ENCODE measurements at regions not wholly inside any gene's neighbourhood (a gene's known extent, or its start where the extent isn't known, plus 50 kb on each side); places are given as distances from the start of the nearest gene placed in this dataset.
"Not testable (repeated sequence)": the region's sequence is repeated elsewhere in the genome, so short reads cannot be mapped to it uniquely, and the experiment has no call there.

DNA sequence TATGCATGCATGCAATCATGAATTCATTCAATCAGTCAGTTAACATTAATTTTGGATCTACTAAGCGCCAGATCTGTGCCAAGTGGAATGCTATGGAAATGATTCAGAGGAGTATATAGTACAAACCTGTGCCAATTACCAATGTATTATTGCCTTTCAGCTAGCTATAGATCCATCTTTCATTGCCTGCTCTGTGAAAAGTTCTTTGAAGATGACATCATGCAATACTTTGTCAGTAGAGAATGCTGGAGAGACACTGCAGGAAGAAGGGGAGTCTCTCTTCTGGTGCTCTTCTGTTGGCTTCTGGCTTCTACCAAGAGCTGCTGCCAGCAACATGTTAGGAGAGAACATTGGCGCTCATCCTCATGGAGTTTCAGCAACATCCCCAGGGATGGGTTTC, 81.0 kb upstream of the LMCD1 start:
- DNase-seq (ENCODE audit: low read depth in 2 of 2) = no peak

DNA sequence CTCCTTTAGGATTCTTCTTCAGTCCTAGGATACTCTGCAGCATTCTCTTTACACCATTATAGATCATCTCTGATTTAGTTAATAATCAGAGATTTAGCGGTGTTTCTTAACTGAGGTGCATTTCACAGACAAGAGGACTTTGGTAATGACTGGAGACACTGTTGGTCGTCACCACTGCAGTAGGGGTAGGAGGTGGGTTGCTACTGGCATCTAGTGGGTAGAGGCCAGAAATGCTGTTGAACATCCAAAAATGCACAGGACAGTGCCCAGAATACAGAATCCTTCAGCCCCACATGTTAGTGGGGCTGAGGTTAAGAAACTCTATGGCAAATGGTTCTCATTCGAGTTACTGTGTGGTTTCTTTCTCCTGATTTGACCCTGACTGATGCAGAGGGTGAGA, 80.4 kb upstream of the LMCD1 start:
- no peak for DNase-seq (ENCODE audit: low read depth in 2 of 2)

DNA sequence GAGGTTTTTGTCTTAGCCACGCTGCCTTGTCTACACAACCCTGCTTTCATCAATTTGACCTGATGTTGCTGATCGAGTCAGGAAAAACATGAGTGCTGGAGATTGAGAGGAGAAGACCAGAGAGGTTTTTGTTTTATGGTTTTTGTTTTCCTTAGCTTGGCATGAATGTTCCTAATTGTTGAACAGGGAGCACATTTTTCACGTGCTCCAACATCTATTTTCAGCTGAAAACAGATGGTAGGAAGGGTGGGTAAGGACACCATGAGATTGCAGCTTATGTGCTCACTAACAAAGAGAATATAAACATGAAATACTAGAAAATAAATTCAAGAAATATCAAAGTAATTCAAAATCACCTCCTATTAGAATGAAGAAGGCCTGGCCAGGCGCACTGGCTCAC, 79.9 kb upstream of the LMCD1 start:
- DNase-seq (ENCODE audit: low read depth in 2 of 2) = no peak

DNA sequence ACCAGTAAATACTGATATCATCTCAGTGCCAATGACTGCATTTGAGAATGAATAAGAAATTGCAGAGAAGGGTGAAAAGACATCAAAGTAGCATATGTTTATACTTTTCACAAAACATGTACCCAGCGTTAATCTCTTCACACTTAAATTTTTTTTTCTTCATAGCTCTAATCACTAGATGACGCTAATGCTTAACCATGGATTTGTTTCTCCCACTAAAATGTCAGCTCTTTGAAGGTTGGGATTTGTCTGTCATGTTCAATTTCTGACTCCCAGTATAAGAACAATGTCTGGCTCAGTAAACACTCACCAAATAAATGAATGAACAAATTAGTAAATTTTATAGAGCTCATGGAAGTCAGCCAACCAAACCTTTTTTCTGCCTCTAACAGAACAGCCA, 78.3 kb upstream of the LMCD1 start:
- DNase-seq (ENCODE audit: low read depth in 2 of 2) = no peak

DNA sequence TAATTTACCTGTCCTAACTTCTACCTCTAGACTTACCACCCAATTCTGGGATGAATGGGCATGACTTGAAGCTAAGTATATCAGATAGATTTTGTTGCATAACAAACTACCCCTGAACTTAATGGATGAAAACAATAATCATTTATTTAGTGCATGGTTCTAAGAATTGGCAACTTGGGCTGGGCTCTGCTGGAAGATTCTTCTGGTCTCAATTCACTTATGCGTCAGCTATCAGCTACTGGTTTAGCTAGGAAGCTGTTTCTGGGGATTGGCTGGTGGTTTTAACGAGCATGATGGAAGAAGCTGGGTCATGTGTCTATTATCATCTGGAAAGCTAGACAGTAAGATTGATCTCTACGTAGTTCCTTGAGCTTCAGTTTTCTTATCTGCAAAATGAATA, 77.3 kb upstream of the LMCD1 start:
- DNase-seq (ENCODE audit: low read depth in 2 of 2) = no peak

DNA sequence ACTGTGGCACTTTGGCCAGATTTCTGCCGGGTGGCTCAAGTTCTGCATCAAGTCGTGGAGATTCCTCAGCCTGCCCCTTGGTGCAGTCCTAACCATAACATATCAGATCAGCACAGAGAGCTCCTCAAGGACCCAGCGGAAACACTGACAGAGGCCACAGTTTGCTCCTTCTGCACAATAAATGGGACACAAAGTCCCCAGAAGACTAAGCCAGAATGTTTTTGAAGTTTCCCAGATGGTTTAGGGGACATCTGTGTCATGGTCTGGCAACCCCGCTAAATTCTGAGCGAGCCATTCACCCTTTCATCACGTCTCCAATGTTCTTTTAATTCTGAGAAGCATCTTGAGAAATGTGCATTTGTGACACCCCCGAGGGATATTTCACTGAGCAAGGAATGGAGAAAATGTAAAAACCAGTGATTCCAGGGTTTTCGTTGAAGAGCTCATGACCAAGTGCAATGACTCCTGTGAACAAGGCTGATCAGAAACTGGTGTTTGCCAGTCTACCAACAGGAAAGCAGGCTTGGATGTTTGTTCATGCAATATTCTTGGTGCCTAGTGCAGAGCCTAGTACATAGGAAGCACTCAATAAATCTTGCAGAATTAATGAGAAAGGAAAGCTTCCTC, 64.8 kb upstream of the LMCD1 start:
- DNase-seq (ENCODE audit: low read depth in 2 of 2) = no peak

DNA sequence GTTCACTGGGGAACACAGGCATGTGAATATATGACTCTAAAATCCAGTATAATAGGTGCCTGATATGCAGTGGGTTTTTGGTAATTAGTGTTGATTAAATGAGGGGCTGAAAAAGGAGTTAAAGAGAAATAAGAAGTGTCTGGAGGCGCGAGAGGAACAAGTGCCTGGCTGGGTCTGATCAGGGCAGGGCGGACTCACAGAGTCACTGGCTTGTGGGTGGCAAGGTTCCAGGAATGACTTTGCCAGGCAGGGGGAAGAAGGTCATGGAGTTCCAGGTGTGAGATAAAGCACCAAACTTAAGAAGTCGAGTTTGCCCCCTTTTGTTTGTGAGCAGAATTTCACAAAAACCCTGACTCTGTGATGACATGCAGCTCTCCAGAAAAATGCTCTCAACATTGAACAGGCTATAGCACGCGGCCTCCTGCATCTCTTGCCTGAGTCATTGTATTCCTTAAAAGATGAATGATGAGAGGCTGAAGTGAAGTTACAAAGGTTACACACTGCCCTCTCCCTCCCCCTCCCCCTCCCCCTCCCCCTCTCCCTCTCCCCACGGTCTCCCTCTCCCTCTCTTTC, 63.0 kb upstream of the LMCD1 start:
- no peak for DNase-seq (ENCODE audit: low read depth in 2 of 2)

DNA sequence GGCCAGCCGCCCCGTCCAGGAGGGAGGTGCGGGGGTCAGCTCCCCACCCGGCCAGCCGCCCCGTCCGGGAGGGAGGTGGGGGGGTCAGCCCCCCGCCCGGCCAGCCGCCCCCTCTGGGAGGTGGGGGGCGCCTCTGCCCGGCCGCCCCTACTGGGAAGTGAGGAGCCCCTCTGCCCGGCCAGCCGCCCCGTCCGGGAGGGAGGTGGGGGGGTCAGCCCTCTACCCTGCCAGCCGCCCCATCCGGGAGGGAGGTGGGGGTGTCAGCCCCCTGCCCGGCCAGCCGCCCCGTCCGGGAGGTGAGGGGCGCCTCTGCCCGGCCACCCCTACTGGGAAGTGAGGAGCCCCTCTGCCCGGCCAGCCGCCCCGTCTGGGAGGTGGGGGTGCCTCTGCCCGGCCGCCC, 61.5 kb upstream of the LMCD1 start:
- not testable (repeated sequence) for DNase-seq (ENCODE audit: low read depth in 2 of 2)

DNA sequence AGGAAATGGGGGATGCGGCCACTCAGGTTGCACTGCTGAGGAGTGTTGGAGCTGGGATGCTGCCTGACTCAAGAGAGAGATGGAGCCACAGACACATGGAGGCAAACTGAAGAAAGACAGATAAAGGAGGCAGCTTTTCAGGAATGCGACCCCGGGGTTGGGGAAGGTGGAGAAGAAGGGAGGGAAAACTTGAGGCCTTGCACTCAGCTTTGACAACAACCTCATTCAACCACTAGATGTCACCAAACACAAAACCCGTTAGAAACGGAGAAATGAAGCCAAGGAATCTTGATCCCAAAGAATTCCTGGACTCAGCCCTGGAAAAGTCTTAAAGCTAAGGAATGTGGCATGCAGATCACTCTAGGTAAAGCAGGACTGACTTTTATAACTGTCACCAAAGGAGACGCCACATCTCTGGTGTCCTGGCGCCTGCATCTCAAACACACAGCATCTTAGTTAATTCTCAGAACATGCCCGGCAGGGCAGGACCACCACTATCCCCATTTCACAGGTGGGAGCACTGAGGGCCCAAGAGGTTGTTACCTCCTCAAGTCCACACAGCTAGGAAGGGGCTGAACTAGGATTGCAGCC, 59.6 kb upstream of the LMCD1 start:
- DNase-seq (ENCODE audit: low read depth in 2 of 2) = no peak

DNA sequence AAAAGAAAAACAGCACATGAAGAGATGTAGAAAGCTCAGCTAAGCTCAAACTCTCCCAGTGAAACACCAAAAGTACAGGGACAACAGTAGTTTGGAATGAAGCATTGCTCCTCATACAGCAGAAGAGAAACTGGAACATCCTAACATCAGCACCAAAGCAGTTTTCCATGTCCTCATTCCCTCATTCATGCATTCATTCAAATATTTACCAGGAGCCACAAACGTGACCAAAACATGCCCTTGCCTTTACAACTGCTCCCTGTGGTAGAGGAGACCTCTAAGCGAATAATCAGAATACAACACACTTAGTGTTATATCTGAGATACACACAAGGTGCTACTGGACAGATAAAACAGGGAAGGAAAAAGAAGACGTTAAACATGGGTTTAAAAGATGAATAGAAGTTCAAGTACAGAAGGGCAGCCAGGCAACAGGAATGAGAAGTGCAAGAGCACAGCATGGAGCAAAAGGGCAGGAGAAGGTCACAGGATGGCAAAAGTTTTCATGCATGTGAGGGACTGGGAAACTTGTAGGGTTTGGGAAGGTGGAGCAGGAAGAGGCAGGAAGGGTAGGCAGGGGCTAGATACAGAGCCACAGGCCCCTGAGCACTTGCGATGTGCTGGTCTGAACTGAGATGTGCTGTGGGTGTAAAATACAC, 58.5 kb upstream of the LMCD1 start:
- no peak for DNase-seq (ENCODE audit: low read depth in 2 of 2)

DNA sequence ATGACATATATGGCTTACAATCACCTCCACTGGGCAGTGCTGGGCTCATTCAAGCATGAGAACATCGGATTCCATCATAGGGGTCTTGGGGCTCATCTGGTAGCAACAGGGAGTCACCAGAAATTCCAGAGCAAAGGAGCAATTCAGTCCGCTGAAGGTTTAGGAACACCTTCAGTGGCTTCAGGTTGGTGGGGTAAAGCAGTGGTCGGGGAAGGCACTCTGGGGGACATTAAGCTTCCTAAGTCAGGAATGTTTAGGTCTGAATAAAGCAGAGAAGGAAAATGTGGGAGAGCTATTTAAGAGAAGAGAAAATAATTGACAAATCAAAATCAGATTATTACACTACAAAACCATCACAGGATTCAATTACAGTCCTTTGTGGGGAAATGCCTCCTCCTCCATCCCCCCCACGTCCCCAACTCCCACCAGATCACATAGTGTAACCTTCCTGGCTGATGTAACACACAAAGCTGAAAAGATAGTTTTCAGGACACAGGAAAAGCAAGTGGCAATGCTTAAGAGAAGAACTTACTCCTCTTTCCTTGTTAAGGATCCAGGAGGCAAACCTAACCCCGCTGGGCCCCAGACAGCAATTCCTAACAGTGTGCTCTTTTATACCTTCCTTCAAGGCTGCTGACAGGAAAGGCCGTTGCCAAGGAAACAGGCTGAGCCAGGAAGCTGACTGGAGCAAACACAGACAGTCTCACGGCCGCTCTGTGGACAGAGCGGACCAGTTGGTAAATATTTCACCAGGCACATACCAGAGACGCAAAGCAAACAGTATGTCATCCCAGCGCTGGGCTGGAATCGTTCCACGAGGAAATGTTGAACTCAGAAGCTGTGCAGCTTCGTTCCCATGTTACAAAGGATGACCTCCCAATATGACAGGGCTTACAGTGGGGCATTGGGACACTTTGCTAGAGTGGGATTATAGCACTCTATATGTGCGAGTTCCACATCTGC, 57.5 kb upstream of the LMCD1 start:
- no peak for DNase-seq (ENCODE audit: low read depth in 2 of 2)

DNA sequence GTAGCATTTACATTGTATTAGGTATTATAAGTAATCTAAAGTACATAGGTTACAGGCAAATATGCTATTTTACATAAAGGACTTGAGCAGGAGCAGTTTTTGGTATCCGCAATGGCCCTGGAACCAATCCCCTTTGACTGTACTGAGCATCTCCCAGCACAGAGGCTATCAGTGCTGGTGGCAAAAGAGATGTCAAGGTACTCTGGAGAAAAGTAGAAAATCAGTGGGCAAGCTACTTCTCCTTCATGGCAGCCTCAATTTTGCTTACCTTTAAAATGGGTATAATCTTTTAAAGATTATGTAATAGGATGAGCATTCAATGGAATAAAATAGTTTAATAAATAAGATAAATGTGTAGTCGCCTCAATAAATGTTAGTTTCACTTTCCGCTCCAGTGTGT, 56.7 kb upstream of the LMCD1 start:
- no peak for DNase-seq (ENCODE audit: low read depth in 2 of 2)

DNA sequence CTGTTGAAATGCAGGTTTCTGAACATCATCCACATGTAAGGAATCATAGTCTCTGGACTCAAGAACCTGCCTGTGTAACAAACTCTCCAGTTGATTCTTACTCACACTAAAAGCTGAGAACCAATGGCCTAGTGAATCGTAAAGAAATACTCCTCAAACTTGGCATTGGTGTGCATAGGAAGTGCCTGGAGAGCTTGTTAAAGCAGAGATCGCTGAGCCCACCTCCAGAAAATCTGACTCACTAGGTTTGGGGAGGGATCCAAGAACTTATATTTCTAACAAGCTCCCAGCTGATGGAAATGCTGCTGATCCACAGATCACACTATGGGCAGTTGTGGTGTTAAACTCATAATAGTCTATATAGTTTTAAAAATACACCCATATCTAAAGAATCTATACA, 55.8 kb upstream of the LMCD1 start:
- no peak for DNase-seq (ENCODE audit: low read depth in 2 of 2)

DNA sequence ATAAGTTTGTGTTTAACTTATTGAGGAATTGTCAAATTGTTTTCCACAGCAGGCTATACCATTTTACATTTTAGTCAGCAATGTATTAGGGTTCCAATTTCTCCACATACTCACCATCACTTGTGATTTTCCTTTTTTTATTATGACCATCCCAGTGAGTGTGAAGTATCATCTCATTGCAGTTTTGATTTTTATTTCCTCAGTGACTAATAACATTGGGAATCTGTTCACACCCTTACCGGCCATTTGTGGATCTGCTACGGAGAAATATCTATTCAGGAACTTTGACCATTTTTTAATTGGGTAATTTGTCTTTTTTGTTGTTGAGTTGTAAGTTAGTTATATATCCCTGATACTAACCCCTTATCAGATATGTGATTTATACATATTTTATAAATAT, 54.8 kb upstream of the LMCD1 start:
- DNase-seq (ENCODE audit: low read depth in 2 of 2) = no peak

DNA sequence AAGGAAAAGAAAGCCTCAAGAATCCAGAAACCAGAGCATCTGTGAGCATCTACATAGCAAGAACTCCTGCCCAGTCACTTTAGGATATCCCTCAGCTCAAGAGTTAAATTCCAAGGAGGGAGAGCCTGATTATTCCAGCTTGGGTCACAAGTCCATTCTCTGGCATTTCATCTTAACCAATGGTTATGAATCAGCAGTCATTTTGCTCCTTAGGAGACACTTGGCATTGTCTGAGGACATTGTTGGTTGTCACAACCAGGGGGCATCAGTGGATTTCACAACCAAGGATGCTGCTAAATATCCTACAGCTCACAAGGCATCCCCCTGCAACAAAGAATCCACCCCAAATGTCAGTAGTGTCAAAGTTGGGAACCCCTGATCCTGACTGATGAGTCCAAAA, 51.0 kb upstream of the LMCD1 start:
- no peak for DNase-seq (ENCODE audit: low read depth in 2 of 2)

DNA sequence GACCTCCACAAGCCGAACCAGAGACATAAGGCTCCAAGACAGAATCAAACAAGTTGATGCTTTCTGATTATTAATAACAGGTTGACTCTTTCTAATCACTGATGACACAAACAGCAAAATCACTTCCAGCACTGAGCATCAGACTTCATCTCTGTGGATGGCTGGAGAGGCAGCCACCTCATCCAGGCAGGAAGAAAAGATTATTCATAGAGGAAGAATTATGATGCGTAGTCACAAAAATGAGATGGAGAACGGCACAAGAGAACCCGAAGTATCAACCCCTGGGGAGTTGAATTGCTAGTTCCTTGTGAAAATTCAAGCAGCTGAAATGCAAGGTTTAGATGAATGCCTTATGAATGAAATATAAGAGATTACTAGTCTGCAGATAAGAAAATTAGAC, 49.9 kb upstream of the LMCD1 start:
- DNase-seq (ENCODE audit: low read depth in 2 of 2) = no peak
